MM.1S (cell line): ENCODE measurements at regions not wholly inside any gene's neighbourhood (a gene's known extent, or its start where the extent isn't known, plus 50 kb on each side); places are given as distances from the start of the nearest gene placed in this dataset.

Source experiments
- CTCF ChIP-seq: fragments of 300-600 bp; sonication (generic); IDR thresholded peaks from 2 replicates; pipeline ENCODE4 v1.5.1; 2016; ENCODE audit warnings: antibody characterized with exemption, low read length, mixed read lengths
- EZH2 ChIP-seq: fragments of 300-600 bp; sonication (generic); optimal IDR thresholded peaks from 2 replicates; pipeline ENCODE3; 2017; ENCODE audit warnings: low read depth, mild to moderate bottlenecking, antibody characterized with exemption, low read length, mixed read lengths
- EZH2phosphoT487 ChIP-seq: fragments of 300-600 bp; sonication (generic); IDR thresholded peaks from 2 replicates; pipeline ENCODE4 v1.6.1; 2018; ENCODE audit warnings: antibody characterized with exemption, low read length

GRCh38 chr2:37576831-37577230 lies 94.6 kb downstream of the CDC42EP3 start:
- TF ChIP-seq CTCF (no peak), EZH2 (no peak), EZH2phosphoT487 (no peak)
